GM03348 (cell line): ENCODE measurements at regions not wholly inside any gene's neighbourhood (a gene's known extent, or its start where the extent isn't known, plus 50 kb on each side); places are given as distances from the start of the nearest gene placed in this dataset.
"Not testable (repeated sequence)": the region's sequence is repeated elsewhere in the genome, so short reads cannot be mapped to it uniquely, and the experiment has no call there.

Experiments used
- DNase-seq: peaks from one replicate; pipeline ENCODE4 v3.0.0; 2012; ENCODE audit warnings: low spot score

- peak; percentile 52 for DNase-seq
These were observed 112.5 kb upstream of the SLIT3 start for GRCh38 chr5:169413416-169413815.

- DNase-seq = no peak
These were observed 111.9 kb upstream of the SLIT3 start for GRCh38 chr5:169412831-169413230.

- DNase-seq = no peak
These were observed 111.0 kb upstream of the SLIT3 start for GRCh38 chr5:169411786-169412430.

GRCh38 chr5:169410996-169411783 is 110.3 kb upstream of the SLIT3 start:
- no peak for DNase-seq

GRCh38 chr5:169408731-169409130 is 107.8 kb upstream of the SLIT3 start:
- DNase-seq = peak; percentile 55

- no peak for DNase-seq
These were observed 107.2 kb upstream of the SLIT3 start for GRCh38 chr5:169408171-169408570.

GRCh38 chr5:169404223-169404622 is 103.3 kb upstream of the SLIT3 start:
- DNase-seq = peak; percentile 37

GRCh38 chr5:169398515-169398914 is 97.6 kb upstream of the SLIT3 start:
- no peak for DNase-seq

GRCh38 chr5:169395136-169395535 is 94.2 kb upstream of the SLIT3 start:
- no peak for DNase-seq

- no peak for DNase-seq
These were observed 93.4 kb upstream of the SLIT3 start for GRCh38 chr5:169394371-169394770.

- DNase-seq = no peak
These were observed 93.0 kb upstream of the SLIT3 start for GRCh38 chr5:169393907-169394306.

- no peak for DNase-seq
These were observed 89.3 kb upstream of the SLIT3 start for GRCh38 chr5:169390265-169390664.

GRCh38 chr5:169389318-169389717 is 88.4 kb upstream of the SLIT3 start:
- no peak for DNase-seq

- DNase-seq = no peak
These were observed 84.7 kb upstream of the SLIT3 start for GRCh38 chr5:169385636-169386035.

- no peak for DNase-seq
These were observed 83.7 kb upstream of the SLIT3 start for GRCh38 chr5:169384661-169385060.

GRCh38 chr5:169374761-169375160 is 73.8 kb upstream of the SLIT3 start:
- DNase-seq = no peak

- DNase-seq = no peak
These were observed 73.2 kb upstream of the SLIT3 start for GRCh38 chr5:169374111-169374510.

- not testable (repeated sequence) for DNase-seq
These were observed 70.9 kb upstream of the SLIT3 start for GRCh38 chr5:169371801-169372200.

GRCh38 chr5:169369130-169369529 is 68.2 kb upstream of the SLIT3 start:
- DNase-seq = no peak

GRCh38 chr5:169367861-169368260 is 66.9 kb upstream of the SLIT3 start:
- no peak for DNase-seq

- DNase-seq = no peak
These were observed 56.4 kb upstream of the SLIT3 start for GRCh38 chr5:169357291-169357690.

- no peak for DNase-seq
These were observed 55.9 kb upstream of the SLIT3 start for GRCh38 chr5:169356811-169357210.

- no peak for DNase-seq
These were observed 55.2 kb upstream of the SLIT3 start for GRCh38 chr5:169356181-169356580.

GRCh38 chr5:169354921-169355320 is 54.0 kb upstream of the SLIT3 start:
- DNase-seq = no peak
